Neural progenitor cell (in vitro differentiated cells): ENCODE measurements at regions not wholly inside any gene's neighbourhood (a gene's known extent, or its start where the extent isn't known, plus 50 kb on each side); places are given as distances from the start of the nearest gene placed in this dataset.

Source experiments
- DNase-seq: peaks from one replicate; pipeline ENCODE4 v3.0.0-alpha.2; 2016; ENCODE audit warnings: low spot score
- H2AFZ ChIP-seq: fragments of 200-600 bp; sonication (generic); replicated peaks from 2 replicates; pipeline ENCODE4 v1.6.1; 2016; ENCODE audit warnings: antibody characterized with exemption
- H3F3A ChIP-seq: fragments of 200-600 bp; sonication (generic); 2 replicates; pipeline ENCODE4 v1.6.1; 2016; ENCODE audit warnings: antibody characterized with exemption, low read depth
- H3K27ac ChIP-seq: fragments of 200-600 bp; sonication (generic); 2 replicates; pipeline ENCODE4 v1.5.1; 2016; ENCODE audit warnings: mild to moderate bottlenecking
- H3K27me3 ChIP-seq: fragments of 200-600 bp; sonication (generic); 2 replicates; pipeline ENCODE4 v1.6.1; 2016; ENCODE audit warnings: mild to moderate bottlenecking, moderate library complexity
- H3K36me3 ChIP-seq: fragments of 200-600 bp; sonication (generic); 2 replicates; pipeline ENCODE4 v1.5.1; 2016
- H3K4me1 ChIP-seq: fragments of 200-600 bp; sonication (generic); 2 replicates; pipeline ENCODE4 v1.6.1; 2016; ENCODE audit warnings: mixed run types
- H3K4me2 ChIP-seq: fragments of 200-600 bp; sonication (generic); 2 replicates; pipeline ENCODE4 v1.6.1; 2016
- H3K4me3 ChIP-seq: fragments of 200-600 bp; sonication (generic); 2 replicates; pipeline ENCODE4 v1.5.1; 2016
- H3K79me2 ChIP-seq: fragments of 200-600 bp; sonication (generic); 2 replicates; pipeline ENCODE4 v1.6.1; 2016; ENCODE audit warnings: low read depth
- H3K9ac ChIP-seq: fragments of 200-600 bp; sonication (generic); 2 replicates; pipeline ENCODE4 v1.6.1; 2016
- H3K9me3 ChIP-seq: fragments of 200-600 bp; sonication (generic); 2 replicates; pipeline ENCODE4 v1.5.1; 2016; ENCODE audit warnings: low read depth
- H4K20me1 ChIP-seq: fragments of 200-600 bp; sonication (generic); 2 replicates; pipeline ENCODE4 v1.6.1; 2016; ENCODE audit warnings: low read depth
- H3K27ac Mint-ChIP-seq: 3 replicates; pipeline ENCODE4 v1.8.0; 2021; ENCODE audit warnings: mixed read lengths
- H3K27me3 Mint-ChIP-seq: 2 replicates; pipeline ENCODE4 v1.8.0; 2022; ENCODE audit warnings: low read depth, mild to moderate bottlenecking, inconsistent platforms, moderate library complexity, mixed read lengths; ENCODE audit not compliant: insufficient read depth
- H3K36me3 Mint-ChIP-seq: 3 replicates; pipeline ENCODE4 v1.8.0; 2021; ENCODE audit warnings: mixed read lengths
- H3K4me1 Mint-ChIP-seq: 3 replicates; pipeline ENCODE4 v1.8.0; 2021; ENCODE audit warnings: mixed read lengths
- H3K4me3 Mint-ChIP-seq: 3 replicates; pipeline ENCODE4 v1.8.0; 2021; ENCODE audit warnings: mild to moderate bottlenecking, moderate library complexity, mixed read lengths
- H3K9me3 Mint-ChIP-seq: 3 replicates; pipeline ENCODE4 v1.8.0; 2020; ENCODE audit warnings: mixed read lengths
- EZH2 ChIP-seq: fragments of 200-600 bp; sonication (generic); IDR thresholded peaks from 2 replicates; pipeline ENCODE4 v1.6.1; 2017; ENCODE audit warnings: antibody characterized with exemption, mild to moderate bottlenecking, moderate library complexity
- EZH2phosphoT487 ChIP-seq: fragments of 200-600 bp; sonication (generic); IDR thresholded peaks from 2 replicates; pipeline ENCODE4 v1.6.1; 2017; ENCODE audit warnings: antibody characterized with exemption
- TF ChIP-seq, protein P1 (sequence below): fragments of 200-600 bp; sonication (generic); IDR thresholded peaks from 2 replicates; pipeline ENCODE4 v1.5.1; 2017; ENCODE audit warnings: antibody characterized with exemption, mild to moderate bottlenecking

DNA sequence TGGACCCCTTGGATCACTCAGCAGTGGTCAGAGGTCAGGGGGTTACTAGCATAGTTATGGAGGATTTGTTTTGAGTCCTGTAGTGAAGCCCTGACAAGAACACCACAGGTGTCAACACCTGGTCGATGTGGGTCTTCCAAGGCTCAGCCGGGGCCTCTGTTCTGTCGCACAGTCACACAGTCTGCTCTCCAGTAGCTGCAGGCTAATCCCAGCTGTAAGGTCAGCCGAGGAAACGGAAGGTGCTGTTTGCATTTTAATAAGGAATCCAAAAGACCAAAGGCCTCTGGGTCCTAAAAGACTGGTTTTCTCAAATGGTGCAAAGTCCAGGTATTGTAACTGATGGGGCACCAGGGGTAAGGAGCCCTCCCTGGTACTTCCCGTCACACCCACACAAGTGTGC is 71.7 kb downstream of the RPLP1 start:
- H3K9me3 Mint-ChIP-seq: peaks cover 2% of the 10 kb centered on the region
- Histone ChIP-seq H3K79me2 (no peaks in the 10 kb centered on the region), H4K20me1 (no peaks in the 10 kb centered on the region), H3K9me3 (no peaks in the 10 kb centered on the region), H3F3A (peaks cover 59% of the 10 kb centered on the region), H3K4me3 (no peak overlapping the region), H3K4me1 (peaks cover 56% of the 10 kb centered on the region), H3K27me3 (no peaks in the 10 kb centered on the region), H3K9ac (no peak overlapping the region), H3K4me2 (peak overlapping the region; percentile 19), H3K27ac (no peak overlapping the region), H3K36me3 (no peaks in the 10 kb centered on the region), H2AFZ (no peak overlapping the region)
- H3K4me3 Mint-ChIP-seq: peak overlapping the region; percentile 55
- H3K27me3 Mint-ChIP-seq: peaks cover 38% of the 10 kb centered on the region
- H3K27ac Mint-ChIP-seq: no peak overlapping the region
- H3K4me1 Mint-ChIP-seq: peaks cover 51% of the 10 kb centered on the region
- peak; percentile 55 for DNase-seq
- H3K36me3 Mint-ChIP-seq: no peaks in the 10 kb centered on the region
- TF ChIP-seq EZH2phosphoT487: no peak
- TF ChIP-seq, protein P1, sequence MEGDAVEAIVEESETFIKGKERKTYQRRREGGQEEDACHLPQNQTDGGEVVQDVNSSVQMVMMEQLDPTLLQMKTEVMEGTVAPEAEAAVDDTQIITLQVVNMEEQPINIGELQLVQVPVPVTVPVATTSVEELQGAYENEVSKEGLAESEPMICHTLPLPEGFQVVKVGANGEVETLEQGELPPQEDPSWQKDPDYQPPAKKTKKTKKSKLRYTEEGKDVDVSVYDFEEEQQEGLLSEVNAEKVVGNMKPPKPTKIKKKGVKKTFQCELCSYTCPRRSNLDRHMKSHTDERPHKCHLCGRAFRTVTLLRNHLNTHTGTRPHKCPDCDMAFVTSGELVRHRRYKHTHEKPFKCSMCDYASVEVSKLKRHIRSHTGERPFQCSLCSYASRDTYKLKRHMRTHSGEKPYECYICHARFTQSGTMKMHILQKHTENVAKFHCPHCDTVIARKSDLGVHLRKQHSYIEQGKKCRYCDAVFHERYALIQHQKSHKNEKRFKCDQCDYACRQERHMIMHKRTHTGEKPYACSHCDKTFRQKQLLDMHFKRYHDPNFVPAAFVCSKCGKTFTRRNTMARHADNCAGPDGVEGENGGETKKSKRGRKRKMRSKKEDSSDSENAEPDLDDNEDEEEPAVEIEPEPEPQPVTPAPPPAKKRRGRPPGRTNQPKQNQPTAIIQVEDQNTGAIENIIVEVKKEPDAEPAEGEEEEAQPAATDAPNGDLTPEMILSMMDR: no peak
- TF ChIP-seq EZH2: no peak

- peaks cover 2% of the 10 kb centered on the region for H3K9me3 Mint-ChIP-seq
- TF ChIP-seq, protein P1: no peak
- TF ChIP-seq EZH2phosphoT487 (no peak), EZH2 (no peak)
- Histone ChIP-seq H3K9ac (no peak overlapping the region), H3K79me2 (no peaks in the 10 kb centered on the region), H3K9me3 (no peaks in the 10 kb centered on the region), H4K20me1 (no peaks in the 10 kb centered on the region), H3K4me3 (no peak overlapping the region), H3K36me3 (no peaks in the 10 kb centered on the region), H3F3A (peaks cover 64% of the 10 kb centered on the region), H3K4me1 (peaks cover 61% of the 10 kb centered on the region), H3K27ac (no peak overlapping the region), H3K27me3 (no peaks in the 10 kb centered on the region), H2AFZ (no peak overlapping the region), H3K4me2 (peak overlapping the region; percentile 19)
- H3K4me3 Mint-ChIP-seq: peak overlapping the region; percentile 22
- peaks cover 43% of the 10 kb centered on the region for H3K27me3 Mint-ChIP-seq
- no peaks in the 10 kb centered on the region for H3K36me3 Mint-ChIP-seq
- H3K4me1 Mint-ChIP-seq: peaks cover 55% of the 10 kb centered on the region
- DNase-seq: no peak
- no peak overlapping the region for H3K27ac Mint-ChIP-seq
Measured at GRCh38 chr15:69524814-69525213, 72.2 kb downstream of the RPLP1 start.

DNA sequence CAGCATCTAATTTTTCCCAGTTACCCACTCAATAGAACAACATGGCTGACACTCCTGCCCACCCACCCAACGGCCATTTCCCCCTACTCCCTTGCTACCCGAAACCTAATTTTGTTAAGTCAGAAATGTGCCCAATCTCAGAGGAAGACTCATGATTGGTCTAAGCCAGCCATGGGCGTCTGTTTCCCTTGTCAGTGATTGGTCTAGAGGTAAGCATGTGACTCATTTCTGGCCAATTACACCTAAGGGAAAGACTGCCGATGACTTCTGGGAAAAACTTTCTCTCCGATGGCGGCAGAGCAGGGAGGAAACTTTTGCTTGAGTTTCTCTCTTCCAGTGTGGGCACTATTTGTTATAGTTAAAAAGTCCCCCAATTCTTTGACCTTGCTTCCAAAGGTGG is 72.9 kb downstream of the RPLP1 start:
- peak overlapping the region; percentile 75 for H3K27ac ChIP-seq
- no peaks in the 10 kb centered on the region for H3K9me3 ChIP-seq
- no peak overlapping the region for H3K4me2 ChIP-seq
- H3K27me3 ChIP-seq: no peaks in the 10 kb centered on the region
- H3K36me3 Mint-ChIP-seq: no peaks in the 10 kb centered on the region
- H3K9ac ChIP-seq: no peak overlapping the region
- peaks cover 44% of the 10 kb centered on the region for H3K27me3 Mint-ChIP-seq
- H4K20me1 ChIP-seq: no peaks in the 10 kb centered on the region
- no peaks in the 10 kb centered on the region for H3K36me3 ChIP-seq
- H3F3A ChIP-seq: peaks cover 71% of the 10 kb centered on the region
- H3K9me3 Mint-ChIP-seq: peaks cover 2% of the 10 kb centered on the region
- TF ChIP-seq EZH2 (no peak), EZH2phosphoT487 (no peak)
- TF ChIP-seq, protein P1: no peak
- H3K4me1 Mint-ChIP-seq: peaks cover 62% of the 10 kb centered on the region
- no peak for DNase-seq
- no peak overlapping the region for H2AFZ ChIP-seq
- no peaks in the 10 kb centered on the region for H3K79me2 ChIP-seq
- H3K4me3 ChIP-seq: no peak overlapping the region
- H3K4me3 Mint-ChIP-seq: peak overlapping the region; percentile 42
- no peak overlapping the region for H3K27ac Mint-ChIP-seq
- peaks cover 68% of the 10 kb centered on the region for H3K4me1 ChIP-seq
